Fibroblast of pulmonary artery (primary cell): ENCODE measurements at regions not wholly inside any gene's neighbourhood (a gene's known extent, or its start where the extent isn't known, plus 50 kb on each side); places are given as distances from the start of the nearest gene placed in this dataset.

Experiments
- DNase-seq: peaks from one replicate; pipeline ENCODE4 v3.0.0-alpha.2; 2010; ENCODE audit warnings: low read depth
- H3K4me3 ChIP-seq: replicated peaks from 2 replicates; pipeline ENCODE4 v1.5.1; 2011; ENCODE audit warnings: low read depth, mild to moderate bottlenecking, control low read depth, low read length, moderate library complexity
- CTCF ChIP-seq: IDR thresholded peaks from 2 replicates; pipeline ENCODE4 v1.5.1; 2011; ENCODE audit warnings: mild to moderate bottlenecking, control low read depth, low read length, inconsistent platforms; ENCODE audit errors: missing control alignments

DNA sequence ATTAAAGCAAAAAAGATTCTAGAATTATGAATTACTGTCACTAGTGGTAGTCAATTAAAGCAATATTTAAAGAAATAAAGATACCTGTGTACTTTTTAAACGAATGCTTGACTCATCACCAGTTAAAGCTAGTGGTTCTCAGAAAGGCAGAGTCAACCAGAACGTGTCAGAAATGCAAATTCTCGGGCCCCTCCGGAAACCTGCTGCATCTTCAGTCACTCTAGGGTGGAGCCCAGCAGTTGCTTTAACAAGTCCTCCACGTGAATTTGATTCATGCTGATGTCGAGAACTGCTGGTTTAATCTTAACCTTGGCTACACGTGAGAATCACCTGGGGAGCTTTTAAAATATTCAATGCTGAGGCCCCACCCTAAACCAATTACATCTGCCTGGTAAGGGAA is 169.8 kb upstream of the SDK2 start:
- no peak for DNase-seq
- no peak for TF ChIP-seq CTCF
- H3K4me3 ChIP-seq: no peak overlapping the region

- H3K4me3 ChIP-seq: no peak overlapping the region
- TF ChIP-seq CTCF: no peak
Observed at GRCh38 chr17:73815474-73815873, 171.2 kb upstream of the SDK2 start.

DNA sequence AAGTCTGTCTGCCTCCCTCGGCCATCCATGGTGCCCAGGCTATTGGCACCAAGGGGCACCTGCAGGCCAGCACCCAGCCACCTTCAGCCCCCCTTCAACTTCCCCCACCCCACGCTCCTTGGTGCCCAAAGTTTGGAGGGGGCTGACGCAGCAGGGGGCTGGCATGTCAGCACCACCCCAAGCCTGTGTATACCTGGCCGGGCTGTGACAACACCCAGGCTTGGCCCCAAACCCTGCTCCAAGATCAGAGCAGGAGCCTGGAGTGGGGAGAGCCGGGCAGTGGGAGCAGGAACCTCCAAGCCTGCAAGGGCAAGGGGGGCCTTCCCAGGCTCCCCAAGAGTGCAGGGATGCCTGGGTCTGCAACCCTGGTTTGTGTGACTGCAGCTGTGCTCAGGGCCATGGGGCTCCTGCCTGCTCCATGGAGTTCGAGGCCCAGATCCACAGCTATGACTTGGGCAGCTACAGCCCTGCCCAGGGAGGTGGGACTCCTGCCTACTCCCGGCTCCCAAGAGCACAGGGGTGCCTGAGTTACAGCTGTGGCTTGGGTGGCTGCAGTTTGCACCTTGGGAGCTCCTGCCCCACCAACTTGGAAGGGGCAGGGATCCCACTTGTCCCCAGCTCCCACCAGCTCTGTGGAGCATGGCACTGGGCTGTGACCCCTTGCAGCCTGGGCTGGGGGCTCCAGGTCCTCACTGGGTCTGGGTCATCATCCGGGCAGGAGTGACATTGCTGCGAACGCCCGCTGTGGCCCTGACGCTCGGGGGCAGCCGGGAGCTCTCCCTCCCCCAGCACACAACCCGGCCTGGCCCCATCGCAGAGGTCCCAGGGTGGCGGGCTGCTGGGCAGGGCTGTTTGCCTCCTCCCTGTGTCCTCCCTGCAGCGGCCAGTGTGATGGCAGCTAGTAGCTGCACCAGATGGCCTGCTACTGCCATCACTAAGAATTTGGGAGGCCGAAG is 175.5 kb upstream of the SDK2 start:
- DNase-seq: no peak
- no peak for TF ChIP-seq CTCF
- H3K4me3 ChIP-seq: no peak overlapping the region

More at GRCh38 chr17:73815474-73815873, 171.2 kb upstream of the SDK2 start:
- no peak for DNase-seq

GRCh38 chr17:73820686-73821448 is 176.6 kb upstream of the SDK2 start:
- H3K4me3 ChIP-seq: no peak overlapping the region
- TF ChIP-seq CTCF: no peak
- DNase-seq: no peak

GRCh38 chr17:73821665-73822064 is 177.4 kb upstream of the SDK2 start:
- no peak for DNase-seq
- H3K4me3 ChIP-seq: no peak overlapping the region

DNA sequence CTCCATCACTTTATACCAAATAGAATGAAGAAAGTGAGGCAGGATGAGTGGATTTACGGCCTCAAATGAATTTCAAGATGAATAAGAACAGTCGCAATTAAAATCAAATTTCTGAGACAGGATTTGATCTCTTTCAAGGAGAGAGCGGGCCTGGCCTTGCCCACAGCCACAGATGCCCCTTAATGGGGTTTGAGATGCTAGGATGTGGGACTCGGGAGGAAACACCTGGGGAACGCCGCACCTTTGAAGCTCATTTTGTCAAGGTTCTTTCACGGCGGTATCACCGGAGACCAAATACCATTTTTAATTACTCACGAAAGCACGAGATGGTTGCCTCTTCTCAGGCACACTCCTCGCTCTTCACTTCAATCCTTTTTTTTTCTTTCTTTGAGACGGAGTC is 178.1 kb upstream of the SDK2 start:
- no peak overlapping the region for H3K4me3 ChIP-seq
- no peak for DNase-seq
- TF ChIP-seq CTCF: no peak

More at GRCh38 chr17:73821665-73822064, 177.4 kb upstream of the SDK2 start:
- no peak for TF ChIP-seq CTCF
